ENCODE measurements at regions not wholly inside any gene's neighbourhood (a gene's known extent, or its start where the extent isn't known, plus 50 kb on each side); places are given as distances from the start of the nearest gene placed in this dataset.

GRCh38 chr7:36014961-36015360 lies 138.1 kb upstream of the EEPD1 start:
- intact Hi-C loops (cut with DNase I; ENCODE audit: low total_unique reads), result no loop called here
- Histone ChIP-seq H3K4me1 (no peaks in the 10 kb centered on the region), H3K27me3 (no peaks in the 10 kb centered on the region), H3K9me3 (no peaks in the 10 kb centered on the region), H3K36me3 (no peaks in the 10 kb centered on the region), H3K27ac (no peak overlapping the region), H3K4me3 (no peak overlapping the region)
- WGBS, 5 donors, result 93 to 100% (median 94%) methylated on average over 9 of the region's 9 CpGs
- no peak for DNase-seq
- TF ChIP-seq EP300 (IDR thresholded peaks at IDR 0.05), result no peak
- TF ChIP-seq POLR2A (IDR thresholded peaks at IDR 0.05), result no peak
- TF ChIP-seq POLR2AphosphoS5 (IDR thresholded peaks at IDR 0.05), result no peak
- TF ChIP-seq CTCF (IDR thresholded peaks at IDR 0.05), result no peak

GRCh38 chr7:36015733-36016132 lies 137.3 kb upstream of the EEPD1 start:
- Histone ChIP-seq H3K4me1 (no peaks in the 10 kb centered on the region), H3K4me3 (no peak overlapping the region), H3K27me3 (no peaks in the 10 kb centered on the region), H3K9me3 (no peaks in the 10 kb centered on the region), H3K36me3 (no peaks in the 10 kb centered on the region), H3K27ac (no peak overlapping the region)
- intact Hi-C loops (cut with DNase I; ENCODE audit: low total_unique reads), result no loop called here
- no peak for DNase-seq
- WGBS, 5 donors, result 84 to 98% (median 88%) methylated on average over 2 of the region's 2 CpGs
- TF ChIP-seq POLR2A (IDR thresholded peaks at IDR 0.05), result no peak
- no peak for TF ChIP-seq EP300 (IDR thresholded peaks at IDR 0.05)
- TF ChIP-seq CTCF (IDR thresholded peaks at IDR 0.05), result no peak
- TF ChIP-seq POLR2AphosphoS5 (IDR thresholded peaks at IDR 0.05), result no peak

- H3K36me3 ChIP-seq, result no peaks in the 10 kb centered on the region
- no peak for TF ChIP-seq POLR2A (IDR thresholded peaks at IDR 0.05)
- no peak for TF ChIP-seq POLR2AphosphoS5 (IDR thresholded peaks at IDR 0.05)
- TF ChIP-seq EP300 (IDR thresholded peaks at IDR 0.05), result no peak
- TF ChIP-seq CTCF (IDR thresholded peaks at IDR 0.05), result no peak
- no peak for DNase-seq
- H3K4me3 ChIP-seq, result no peak overlapping the region
- H3K4me1 ChIP-seq, result peaks cover 0 to under 1% (median 0%) of the 10 kb centered on the region in 4 donors
- H3K27ac ChIP-seq, result no peak overlapping the region
- 79 to 97% (median 94%) methylated on average over 4 of the region's 4 CpGs for WGBS, 5 donors
- H3K9me3 ChIP-seq, result no peaks in the 10 kb centered on the region
- intact Hi-C loops (cut with DNase I; ENCODE audit: low total_unique reads), result no loop called here
- H3K27me3 ChIP-seq, result no peaks in the 10 kb centered on the region
These were observed 136.4 kb upstream of the EEPD1 start for GRCh38 chr7:36016648-36017047.

GRCh38 chr7:36017111-36017510 lies 135.9 kb upstream of the EEPD1 start:
- Histone ChIP-seq H3K27ac (no peak overlapping the region), H3K27me3 (no peaks in the 10 kb centered on the region), H3K9me3 (no peaks in the 10 kb centered on the region), H3K36me3 (no peaks in the 10 kb centered on the region), H3K4me3 (no peak overlapping the region), H3K4me1 (peaks cover 0 to 5% (median 0%) of the 10 kb centered on the region in 4 donors)
- intact Hi-C loops (cut with DNase I; ENCODE audit: low total_unique reads), result no loop called here
- DNase-seq, result no peak
- WGBS, 5 donors, result 88 to 96% (median 93%) methylated on average over 7 of the region's 7 CpGs
- no peak for TF ChIP-seq CTCF (IDR thresholded peaks at IDR 0.05)
- no peak for TF ChIP-seq POLR2A (IDR thresholded peaks at IDR 0.05)

All from stomach (tissue), 8 donors.